Thyroid gland (tissue), 4 donors: ENCODE measurements at regions not wholly inside any gene's neighbourhood (a gene's known extent, or its start where the extent isn't known, plus 50 kb on each side); places are given as distances from the start of the nearest gene placed in this dataset.

Source experiments
- CTCF ChIP-seq, 6 experiments: fragments of 200-600 bp in 3 of 6; fragments of 450-650 bp in 3 of 6; sonication (generic) in 3 of 6; IDR thresholded peaks; one replicate each; pipeline ENCODE4 v1.5.1; 2016 to 2019; ENCODE audit warnings: antibody characterized with exemption in 6 of 6, mild to moderate bottlenecking in 2 of 6, inconsistent platforms in 1 of 6, moderate library complexity in 1 of 6
- POLR2A ChIP-seq, 2 donors: fragments of 450-650 bp; IDR thresholded peaks; one replicate each; pipeline ENCODE4 v1.6.1; 2017; ENCODE audit warnings: antibody characterized with exemption in 2 of 2, mild to moderate bottlenecking in 2 of 2, moderate library complexity in 1 of 2

GRCh38 chr11:45087086-45087899 lies 59.1 kb upstream of the PRDM11 start:
- TF ChIP-seq CTCF (IDR thresholded peaks at IDR 0.05) (no peak), POLR2A (IDR thresholded peaks at IDR 0.05) (no peak)
